Lower lobe of right lung (tissue), 2 donors: ENCODE measurements at regions not wholly inside any gene's neighbourhood (a gene's known extent, or its start where the extent isn't known, plus 50 kb on each side); places are given as distances from the start of the nearest gene placed in this dataset.

Experiments
- ATAC-seq, 2 donors: fragments of 200-7000 bp; cut with Tn5 transposase; one replicate each; pipeline ENCODE4 v1.9.1; 2020 to 2022; ENCODE audit warnings: mild to moderate bottlenecking in 2 of 2, moderate library complexity in 2 of 2
- DNase-seq: peaks from one replicate; pipeline ENCODE4 v3.0.0-alpha.2; 2020
- H3K27ac ChIP-seq: fragments of 200-600 bp; one replicate; pipeline ENCODE4 v1.8.0; 2022
- H3K27me3 ChIP-seq: fragments of 200-600 bp; one replicate; pipeline ENCODE4 v1.8.0; 2022; ENCODE audit warnings: low read depth
- H3K36me3 ChIP-seq: fragments of 200-600 bp; one replicate; pipeline ENCODE4 v1.8.0; 2022; ENCODE audit warnings: mild to moderate bottlenecking
- H3K4me1 ChIP-seq: fragments of 200-600 bp; one replicate; pipeline ENCODE4 v1.8.0; 2022
- H3K4me3 ChIP-seq: fragments of 200-600 bp; one replicate; pipeline ENCODE4 v1.8.0; 2022; ENCODE audit warnings: mild to moderate bottlenecking
- H3K9me3 ChIP-seq: fragments of 200-600 bp; one replicate; pipeline ENCODE4 v1.8.0; 2022
- intact Hi-C: fragments of 100-400 bp; cut with DNase I; formaldehyde crosslinking; loops from one replicate; pipeline ENCODE4 v1.11.0; 2022
- TF ChIP-seq, protein P1 (sequence below): fragments of 200-600 bp; IDR thresholded peaks from one replicate; pipeline ENCODE4 v1.8.0; 2022; ENCODE audit warnings: antibody characterized with exemption, mild to moderate bottlenecking
- donor health status: DM: no; HTN: yes; CAD: no; lungs with severe emphysema.

GRCh38 chr9:103281126-103281525 lies 286.0 kb downstream of the CYLC2 start:
- H3K4me1 ChIP-seq = no peaks in the 10 kb centered on the region
- H3K27ac ChIP-seq = no peak overlapping the region
- intact Hi-C loops = no loop called here
- DNase-seq = no peak
- no peak overlapping the region for H3K4me3 ChIP-seq
- no peaks in the 10 kb centered on the region for H3K27me3 ChIP-seq
- no peaks in the 10 kb centered on the region for H3K9me3 ChIP-seq
- no peak for ATAC-seq
- H3K36me3 ChIP-seq = no peaks in the 10 kb centered on the region
- TF ChIP-seq, protein P1, sequence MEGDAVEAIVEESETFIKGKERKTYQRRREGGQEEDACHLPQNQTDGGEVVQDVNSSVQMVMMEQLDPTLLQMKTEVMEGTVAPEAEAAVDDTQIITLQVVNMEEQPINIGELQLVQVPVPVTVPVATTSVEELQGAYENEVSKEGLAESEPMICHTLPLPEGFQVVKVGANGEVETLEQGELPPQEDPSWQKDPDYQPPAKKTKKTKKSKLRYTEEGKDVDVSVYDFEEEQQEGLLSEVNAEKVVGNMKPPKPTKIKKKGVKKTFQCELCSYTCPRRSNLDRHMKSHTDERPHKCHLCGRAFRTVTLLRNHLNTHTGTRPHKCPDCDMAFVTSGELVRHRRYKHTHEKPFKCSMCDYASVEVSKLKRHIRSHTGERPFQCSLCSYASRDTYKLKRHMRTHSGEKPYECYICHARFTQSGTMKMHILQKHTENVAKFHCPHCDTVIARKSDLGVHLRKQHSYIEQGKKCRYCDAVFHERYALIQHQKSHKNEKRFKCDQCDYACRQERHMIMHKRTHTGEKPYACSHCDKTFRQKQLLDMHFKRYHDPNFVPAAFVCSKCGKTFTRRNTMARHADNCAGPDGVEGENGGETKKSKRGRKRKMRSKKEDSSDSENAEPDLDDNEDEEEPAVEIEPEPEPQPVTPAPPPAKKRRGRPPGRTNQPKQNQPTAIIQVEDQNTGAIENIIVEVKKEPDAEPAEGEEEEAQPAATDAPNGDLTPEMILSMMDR = no peak

GRCh38 chr9:103287361-103287760 lies 292.2 kb downstream of the CYLC2 start:
- DNase-seq = no peak
- no peaks in the 10 kb centered on the region for H3K9me3 ChIP-seq
- no peaks in the 10 kb centered on the region for H3K36me3 ChIP-seq
- no peak for ATAC-seq
- H3K4me3 ChIP-seq = no peak overlapping the region
- TF ChIP-seq, protein P1 = no peak
- no peaks in the 10 kb centered on the region for H3K4me1 ChIP-seq
- intact Hi-C loops = no loop called here
- no peaks in the 10 kb centered on the region for H3K27me3 ChIP-seq
- H3K27ac ChIP-seq = no peak overlapping the region

- intact Hi-C loops = no loop called here
Observed at GRCh38 chr9:103296189-103296588, 301.1 kb downstream of the CYLC2 start.

GRCh38 chr9:103301051-103301450 lies 305.9 kb downstream of the CYLC2 start:
- no peak overlapping the region for H3K4me3 ChIP-seq
- H3K27ac ChIP-seq = no peak overlapping the region
- TF ChIP-seq, protein P1 = no peak
- intact Hi-C loops = no loop called here
- H3K9me3 ChIP-seq = no peaks in the 10 kb centered on the region
- ATAC-seq (no peak), DNase-seq (no peak)
- no peaks in the 10 kb centered on the region for H3K4me1 ChIP-seq
- H3K36me3 ChIP-seq = no peaks in the 10 kb centered on the region
- H3K27me3 ChIP-seq = no peaks in the 10 kb centered on the region

More at GRCh38 chr9:103296189-103296588, 301.1 kb downstream of the CYLC2 start:
- Histone ChIP-seq H3K27ac (no peak overlapping the region), H3K4me3 (no peak overlapping the region), H3K4me1 (no peaks in the 10 kb centered on the region), H3K9me3 (no peaks in the 10 kb centered on the region), H3K36me3 (no peaks in the 10 kb centered on the region), H3K27me3 (no peaks in the 10 kb centered on the region)
- DNase-seq (no peak), ATAC-seq (no peak)
- TF ChIP-seq, protein P1 = no peak

GRCh38 chr9:103304797-103305196 lies 309.7 kb downstream of the CYLC2 start:
- intact Hi-C loops = no loop called here
- TF ChIP-seq, protein P1 = no peak
- no peaks in the 10 kb centered on the region for H3K36me3 ChIP-seq
- H3K27me3 ChIP-seq = no peaks in the 10 kb centered on the region
- no peaks in the 10 kb centered on the region for H3K4me1 ChIP-seq
- no peak overlapping the region for H3K27ac ChIP-seq
- H3K4me3 ChIP-seq = no peak overlapping the region
- ATAC-seq = no peak
- H3K9me3 ChIP-seq = no peaks in the 10 kb centered on the region
- no peak for DNase-seq

DNA sequence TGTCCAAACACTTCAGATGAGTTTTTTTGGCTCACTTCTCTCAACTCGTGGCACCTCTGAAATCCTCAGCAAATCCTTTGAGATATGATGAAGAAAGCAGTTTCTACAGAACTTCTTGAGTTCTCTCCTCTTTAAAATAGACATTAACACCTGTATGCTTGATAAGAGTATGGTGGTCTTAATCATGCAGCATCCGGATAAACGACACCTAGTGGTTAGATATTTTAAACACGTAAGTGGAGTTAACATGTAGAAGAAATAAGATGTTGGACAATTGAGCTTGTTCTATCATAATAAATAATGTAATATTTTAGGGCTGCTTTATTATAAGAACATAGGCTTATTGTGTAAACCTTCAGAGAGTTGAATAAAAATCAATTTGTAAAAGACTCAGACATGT lies 324.8 kb downstream of the CYLC2 start:
- intact Hi-C loops = no loop called here
- TF ChIP-seq, protein P1 = no peak
- ATAC-seq (no peak), DNase-seq (no peak)
- Histone ChIP-seq H3K27me3 (no peaks in the 10 kb centered on the region), H3K4me1 (no peaks in the 10 kb centered on the region), H3K36me3 (no peaks in the 10 kb centered on the region), H3K27ac (no peak overlapping the region), H3K9me3 (no peaks in the 10 kb centered on the region), H3K4me3 (no peak overlapping the region)
